H1 (cell line): ENCODE measurements at regions not wholly inside any gene's neighbourhood (a gene's known extent, or its start where the extent isn't known, plus 50 kb on each side); places are given as distances from the start of the nearest gene placed in this dataset.

Source experiments
- CTCF ChIA-PET: fragments of 300-600 bp; sonication (Branson Sonifier 250); formaldehyde crosslinking; loops from one replicate; lab custom pipeline; 2021; ENCODE audit not compliant: partially characterized antibody; lab: Charles Lee
- POLR2A ChIA-PET: fragments of 300-600 bp; sonication (Branson Sonifier 250); formaldehyde crosslinking; loops from one replicate; lab custom pipeline; 2021; ENCODE audit warnings: inconsistent platforms; ENCODE audit not compliant: partially characterized antibody; lab: Charles Lee
- DNase-seq, 2 experiments: peaks; one replicate each; pipeline versions ENCODE4 v3.0.0 to v3.0.0-alpha.2; 2010 to 2022; ENCODE audit warnings: low spot score in 2 of 2, low read depth in 1 of 2, mixed read lengths in 1 of 2
- FAIRE-seq: peaks from 2 replicates; lab custom pipeline; 2011; peaks lifted over from hg19 to GRCh38; lab: Jason Lieb, UNC
- H2AFZ ChIP-seq: 2 replicates; pipeline ENCODE4 v1.8.1; 2012; ENCODE audit warnings: low read length, inconsistent platforms
- H2AK5ac ChIP-seq: 2 replicates; pipeline ENCODE4 v1.6.1; 2013; ENCODE audit warnings: low read depth, low read length
- H2BK120ac ChIP-seq: replicated peaks from 2 replicates; pipeline ENCODE3; 2013; ENCODE audit warnings: low read depth, low read length, inconsistent platforms
- H2BK12ac ChIP-seq: 2 replicates; pipeline ENCODE4 v1.6.1; 2013; ENCODE audit warnings: low read depth, low read length
- H2BK15ac ChIP-seq: 2 replicates; pipeline ENCODE4 v1.6.1; 2013; ENCODE audit warnings: low read length
- H2BK20ac ChIP-seq: 2 replicates; pipeline ENCODE4 v1.6.1; 2013; ENCODE audit warnings: low read length
- H2BK5ac ChIP-seq: 2 replicates; pipeline ENCODE4 v1.6.1; 2013; ENCODE audit warnings: low read depth, low read length
- H3K14ac ChIP-seq: 2 replicates; pipeline ENCODE4 v1.6.1; 2013; ENCODE audit warnings: inconsistent platforms; ENCODE audit not compliant: insufficient read length
- H3K18ac ChIP-seq: 2 replicates; pipeline ENCODE4 v1.6.1; 2013; ENCODE audit warnings: low read length; ENCODE audit errors: extremely low read depth
- H3K23ac ChIP-seq: 2 replicates; pipeline ENCODE4 v1.6.1; 2013; ENCODE audit warnings: inconsistent platforms; ENCODE audit not compliant: insufficient read length
- H3K23me2 ChIP-seq: 2 replicates; pipeline ENCODE4 v1.6.1; 2013; ENCODE audit warnings: low read depth, low read length
- H3K27ac ChIP-seq: 2 replicates; pipeline ENCODE4 v1.6.1; 2011; ENCODE audit warnings: low read depth, low read length, inconsistent platforms
- H3K27me3 ChIP-seq, 4 experiments: replicated peaks in 1 of 4; 1 replicate in 1 of 4; 2 replicates in 3 of 4; pipeline versions ENCODE4 v1.6.1 to v1.8.1; 2011 to 2013; ENCODE audit warnings: low read length in 3 of 4, mild to moderate bottlenecking in 3 of 4, inconsistent platforms in 2 of 4, mixed read lengths in 2 of 4, moderate library complexity in 1 of 4; ENCODE audit not compliant: control insufficient read depth in 3 of 4, insufficient read depth in 3 of 4; ENCODE audit errors: extremely low read depth in 1 of 4
- H3K36me3 ChIP-seq, 4 experiments: 2 replicates each; pipeline versions ENCODE4 v1.6.1 to v1.8.1; 2011 to 2013; ENCODE audit warnings: mild to moderate bottlenecking in 4 of 4, low read length in 3 of 4, moderate library complexity in 2 of 4, control low read depth in 1 of 4, inconsistent platforms in 1 of 4; ENCODE audit not compliant: insufficient read depth in 4 of 4, control insufficient read depth in 2 of 4
- H3K4ac ChIP-seq: replicated peaks from 2 replicates; pipeline ENCODE3; 2013; ENCODE audit warnings: low read length, low read depth, mixed read lengths, inconsistent platforms; ENCODE audit not compliant: insufficient read length
- H3K4me1 ChIP-seq, 4 experiments: replicated peaks in 1 of 4; 1 replicate in 1 of 4; 2 replicates in 3 of 4; pipeline versions ENCODE4 v1.6.1 to v1.8.1; 2011 to 2013; ENCODE audit warnings: low read length in 3 of 4, inconsistent platforms in 2 of 4, mixed read lengths in 1 of 4; ENCODE audit not compliant: insufficient read depth in 4 of 4, control insufficient read depth in 3 of 4
- H3K4me2 ChIP-seq, 2 experiments: 2 replicates each; pipeline versions ENCODE4 v1.6.1 to v1.8.1; 2011 to 2013; ENCODE audit warnings: low read depth in 2 of 2, low read length in 2 of 2, control low read depth in 1 of 2, inconsistent platforms in 1 of 2, mild to moderate bottlenecking in 1 of 2; ENCODE audit not compliant: insufficient read depth in 1 of 2
- H3K4me3 ChIP-seq, 4 experiments: fragments of 200-600, 300-600 bp in 1 of 4; sonication (generic), shearing (Covaris generic), sonication (Bioruptor Twin) in 1 of 4; 2 replicates each; pipeline versions ENCODE4 v1.5.1 to v1.8.1; 2011 to 2016; ENCODE audit warnings: low read length in 4 of 4, low read depth in 3 of 4, control low read depth in 2 of 4, inconsistent platforms in 2 of 4, mild to moderate bottlenecking in 2 of 4, mixed read lengths in 1 of 4, moderate library complexity in 1 of 4; ENCODE audit not compliant: insufficient read depth in 2 of 4; ENCODE audit errors: extremely low read depth in 1 of 4
- H3K56ac ChIP-seq: replicated peaks from 2 replicates; pipeline ENCODE3; 2013; ENCODE audit warnings: low read depth, mild to moderate bottlenecking, mixed read lengths, low read length, inconsistent platforms; ENCODE audit not compliant: insufficient read length
- H3K79me1 ChIP-seq: 2 replicates; pipeline ENCODE4 v1.6.1; 2013; ENCODE audit warnings: low read depth, low read length, control low read depth
- H3K79me2 ChIP-seq, 2 experiments: 2 replicates each; pipeline versions ENCODE4 v1.6.1 to v1.8.1; 2012 to 2013; ENCODE audit warnings: low read length in 2 of 2, mild to moderate bottlenecking in 2 of 2, inconsistent platforms in 1 of 2; ENCODE audit not compliant: insufficient read depth in 2 of 2, control insufficient read depth in 1 of 2
- H3K9ac ChIP-seq, 4 experiments: replicated peaks in 1 of 4; 1 replicate in 1 of 4; 2 replicates in 3 of 4; pipeline versions ENCODE4 v1.6.1 to v1.8.1; 2011 to 2013; ENCODE audit warnings: low read depth in 3 of 4, low read length in 3 of 4, control low read depth in 2 of 4, mild to moderate bottlenecking in 2 of 4, moderate library complexity in 2 of 4, inconsistent platforms in 1 of 4; ENCODE audit errors: extremely low read depth in 1 of 4
- H3K9me3 ChIP-seq, 2 experiments: 2 replicates each; pipeline versions ENCODE4 v1.6.1 to v1.8.1; 2012 to 2013; ENCODE audit warnings: mild to moderate bottlenecking in 2 of 2, moderate library complexity in 2 of 2, control low read depth in 1 of 2, inconsistent platforms in 1 of 2, low read depth in 1 of 2, low read length in 1 of 2, mixed read lengths in 1 of 2; ENCODE audit not compliant: insufficient read depth in 2 of 2
- H4K20me1 ChIP-seq, 2 experiments: replicated peaks in 1 of 2; 2 replicates each; pipeline versions ENCODE3 to v1.8.1; 2011 to 2013; ENCODE audit warnings: inconsistent platforms in 2 of 2, low read length in 2 of 2, mild to moderate bottlenecking in 1 of 2; ENCODE audit not compliant: insufficient read depth in 2 of 2, control insufficient read depth in 1 of 2
- H4K5ac ChIP-seq: 2 replicates; pipeline ENCODE4 v1.6.1; 2013; ENCODE audit warnings: low read length, low read depth, mixed read lengths, inconsistent platforms; ENCODE audit not compliant: insufficient read length
- H4K8ac ChIP-seq: 2 replicates; pipeline ENCODE4 v1.8.0; 2013; ENCODE audit warnings: mild to moderate bottlenecking, moderate library complexity, low read length, inconsistent platforms; ENCODE audit not compliant: insufficient read depth; ENCODE audit errors: extremely low read depth
- H4K91ac ChIP-seq: replicated peaks from 2 replicates; pipeline ENCODE3; 2013; ENCODE audit warnings: low read length, mixed read lengths, inconsistent platforms; ENCODE audit not compliant: insufficient read length
- BACH1 ChIP-seq: IDR thresholded peaks from 2 replicates; pipeline ENCODE4 v1.6.1; 2012; ENCODE audit warnings: low read length, improper control_type of control experiment
- BCL11A ChIP-seq, 2 experiments: IDR thresholded peaks; one replicate each; pipeline ENCODE4 v1.6.1; 2011; ENCODE audit warnings: low read depth in 2 of 2, low read length in 2 of 2, mild to moderate bottlenecking in 2 of 2
- CTBP2 ChIP-seq: IDR thresholded peaks from 2 replicates; pipeline ENCODE4 v1.7.0; 2011; ENCODE audit warnings: borderline replicate concordance, mild to moderate bottlenecking, moderate library complexity, mixed read lengths, low read length; ENCODE audit not compliant: insufficient read depth, insufficient read length
- CTCF ChIP-seq, 3 experiments: IDR thresholded peaks; 1 replicate in 2 of 3; 2 replicates in 1 of 3; pipeline versions ENCODE4 v1.5.1 to v1.6.1; 2011; ENCODE audit warnings: low read length in 3 of 3, mild to moderate bottlenecking in 3 of 3, inconsistent platforms in 2 of 3, low read depth in 1 of 3, moderate library complexity in 1 of 3; ENCODE audit not compliant: insufficient read depth in 1 of 3; ENCODE audit errors: control extremely low read depth in 1 of 3
- KDM5A ChIP-seq: fragments of 200-600 bp; IDR thresholded peaks from 2 replicates; pipeline ENCODE4 v1.7.1; 2012; ENCODE audit warnings: mild to moderate bottlenecking, low read length, inconsistent platforms, mixed read lengths
- POLR2AphosphoS5 ChIP-seq: IDR thresholded peaks from 2 replicates; pipeline ENCODE4 v1.6.1; 2011; ENCODE audit warnings: low read depth, low read length
- RNF2 ChIP-seq: fragments of 200-900, 300-1000 bp; sonication (generic); IDR thresholded peaks from 2 replicates; pipeline ENCODE4 v1.7.1; 2016; ENCODE audit warnings: borderline replicate concordance, low read depth, mild to moderate bottlenecking, antibody characterized with exemption, low read length; ENCODE audit not compliant: poor library complexity, severe bottlenecking; ENCODE audit errors: missing control alignments
- SAP30 ChIP-seq: fragments of 300-600 bp; sonication (generic); IDR thresholded peaks from 2 replicates; pipeline ENCODE4 v1.7.1; 2012; ENCODE audit warnings: low read length, moderate library complexity, mild to moderate bottlenecking, inconsistent platforms; ENCODE audit not compliant: insufficient read depth, insufficient replicate concordance
- SIN3A ChIP-seq, 2 experiments: IDR thresholded peaks in 1 of 2; conservative IDR thresholded peaks in 1 of 2; 2 replicates each; pipeline ENCODE4 v1.6.1; 2011 to 2012; ENCODE audit warnings: low read length in 2 of 2, improper control_type of control experiment in 1 of 2, low read depth in 1 of 2, mild to moderate bottlenecking in 1 of 2
- SIRT6 ChIP-seq: IDR thresholded peaks from one replicate; pipeline ENCODE4 v1.7.1; 2012; ENCODE audit warnings: low read length, inconsistent platforms
- SRF ChIP-seq: IDR thresholded peaks from 2 replicates; pipeline ENCODE4 v1.6.1; 2011; ENCODE audit warnings: mild to moderate bottlenecking, low read depth, low read length, moderate library complexity
- WGBS, 2 experiments: shearing (Covaris generic) in 1 of 2; methylation state at CpG; one replicate each; pipeline versions ENCODE4 v1.1.6 to v1.1.7; 2013 to 2015; ENCODE audit warnings: low lambda C conversion rate in 2 of 2, mixed read lengths in 2 of 2, inconsistent platforms in 1 of 2, low coverage in 1 of 2, missing lambda C conversion rate in 1 of 2; ENCODE audit not compliant: insufficient replicate concordance in 2 of 2, insufficient coverage in 1 of 2, insufficient read length in 1 of 2; ENCODE audit errors: extremely low coverage in 1 of 2, missing lambda C conversion rate in 1 of 2; 5-methylcytosine and 5-hydroxymethylcytosine counted together

GRCh38 chr4:3648195-3648594 lies 116.0 kb upstream of the LRPAP1 start:
- H2BK12ac ChIP-seq: no peak overlapping the region
- no peak overlapping the region for H3K4ac ChIP-seq
- no peaks in the 10 kb centered on the region for H3K36me3 ChIP-seq
- peaks cover 1% of the 10 kb centered on the region; the same call in 1 of the 2 replicates for H3K23me2 ChIP-seq
- POLR2A ChIA-PET: no interaction called here
- H3K4me2 ChIP-seq: no peak overlapping the region
- H3K14ac ChIP-seq: no peak overlapping the region
- no peak overlapping the region for H2BK15ac ChIP-seq
- H4K5ac ChIP-seq: no peak overlapping the region
- H2BK5ac ChIP-seq: no peak overlapping the region
- H3K56ac ChIP-seq: no peak overlapping the region
- H4K20me1 ChIP-seq: peaks cover 0 to 3% of the 10 kb centered on the region in 2 experiments
- no peak overlapping the region for H3K27ac ChIP-seq
- no peaks in the 10 kb centered on the region for H3K9me3 ChIP-seq
- no peak overlapping the region for H3K18ac ChIP-seq
- no peak for DNase-seq
- H3K27me3 ChIP-seq: 0 out of 7 replicates have a peak, but pooled peaks cover 0 to 4% (median under 1%) of the 10 kb centered on the region in 4 experiments
- H2AK5ac ChIP-seq: no peak overlapping the region
- H3K4me3 ChIP-seq: no peak overlapping the region
- H4K91ac ChIP-seq: no peak overlapping the region
- H4K8ac ChIP-seq: no peak overlapping the region
- H3K4me1 ChIP-seq: no peaks in the 10 kb centered on the region; a peak in 1 of 7 replicates
- H2BK120ac ChIP-seq: no peak overlapping the region
- H3K79me2 ChIP-seq: no peaks in the 10 kb centered on the region
- no peak overlapping the region for H3K9ac ChIP-seq
- H3K79me1 ChIP-seq: no peaks in the 10 kb centered on the region
- FAIRE-seq: no peak
- H3K23ac ChIP-seq: no peak overlapping the region
- CTCF ChIA-PET: interaction anchor here (0.6 to 1.5 kb wide), 3 partner anchors 12 to 143 kb away, joined by 3 to 4 read pairs (median 3); no protein-coding TSS in a partner anchor
- 77% methylated on average over 9 of the region's 16 CpGs; no CpG with 5 or more reads in 1 of the 2 experiments for WGBS, 2 experiments
- no peak overlapping the region for H2AFZ ChIP-seq
- no peak overlapping the region for H2BK20ac ChIP-seq
- no peak for TF ChIP-seq SAP30
- no peak for TF ChIP-seq CTCF (IDR thresholded peaks at IDR 0.05; ENCODE audit: control extremely low read depth in 1 of 3, insufficient read depth in 1 of 3, low read depth in 1 of 3, low read length in 3 of 3)
- no peak for TF ChIP-seq SRF
- TF ChIP-seq KDM5A: no peak
- no peak for TF ChIP-seq BCL11A (IDR thresholded peaks at IDR 0.05; ENCODE audit: low read depth in 2 of 2, low read length in 2 of 2)
- no peak for TF ChIP-seq CTBP2
- TF ChIP-seq POLR2AphosphoS5: no peak
- TF ChIP-seq RNF2: no peak
- no peak for TF ChIP-seq BACH1
- no peak for TF ChIP-seq SIN3A (conservative IDR thresholded peaks at IDR 0.05 in 1 of 2, IDR thresholded peaks at IDR 0.05 in 1 of 2; ENCODE audit: low read depth in 1 of 2, low read length in 2 of 2)
- TF ChIP-seq SIRT6: no peak
